ENCODE measurements at regions not wholly inside any gene's neighbourhood (a gene's known extent, or its start where the extent isn't known, plus 50 kb on each side); places are given as distances from the start of the nearest gene placed in this dataset.
"Not testable (repeated sequence)": the region's sequence is repeated elsewhere in the genome, so short reads cannot be mapped to it uniquely, and the experiment has no call there.

GRCh38 chr5:62935660-62936059 is 357.0 kb downstream of the LRRC70 start:
- intact Hi-C loops (cut with DNase I), result no loop called here
- DNase-seq, result no peak

- intact Hi-C loops (cut with DNase I), result no loop called here
- DNase-seq, result peak in 1 of 10 donors; percentile 51
Measured at GRCh38 chr5:62934319-62934718, 355.7 kb downstream of the LRRC70 start.

GRCh38 chr5:62933261-62933660 is 354.6 kb downstream of the LRRC70 start:
- intact Hi-C loops (cut with DNase I), result no loop called here
- DNase-seq, result no peak

GRCh38 chr5:62931153-62931950 is 352.7 kb downstream of the LRRC70 start:
- no peak for DNase-seq
- intact Hi-C loops (cut with DNase I), result no loop called here

- no peak for DNase-seq
- intact Hi-C loops (cut with DNase I), result no loop called here
Measured at GRCh38 chr5:62922191-62922590, 343.6 kb downstream of the LRRC70 start.

- intact Hi-C loops (cut with DNase I), result no loop called here
- no peak for DNase-seq
Measured at GRCh38 chr5:62920856-62921255, 342.2 kb downstream of the LRRC70 start.

- DNase-seq, result no peak
- intact Hi-C loops (cut with DNase I), result no loop called here
Measured at GRCh38 chr5:62909326-62909725, 330.7 kb downstream of the LRRC70 start.

GRCh38 chr5:62902126-62902525 is 323.5 kb downstream of the LRRC70 start:
- intact Hi-C loops (cut with DNase I), result no loop called here
- no peak for DNase-seq

- DNase-seq, result no peak
- intact Hi-C loops (cut with DNase I), result no loop called here
Measured at GRCh38 chr5:62900976-62901375, 322.4 kb downstream of the LRRC70 start.

GRCh38 chr5:62896121-62896893 is 317.7 kb downstream of the LRRC70 start:
- peak in 2 of 10 donors; percentile 57 to 59 for DNase-seq
- intact Hi-C loops (cut with DNase I), result no loop called here

- intact Hi-C loops (cut with DNase I), result no loop called here
- no peak for DNase-seq
Measured at GRCh38 chr5:62886603-62887315, 308.1 kb downstream of the LRRC70 start.

GRCh38 chr5:62837330-62837729 is 258.7 kb downstream of the LRRC70 start:
- intact Hi-C loops (cut with DNase I), result not testable (repeated sequence)
- DNase-seq, result peak in 2 of 10 donors; percentile 59 to 69

GRCh38 chr5:62829604-62829986 is 251.0 kb downstream of the LRRC70 start:
- intact Hi-C loops (cut with DNase I), result no loop called here
- DNase-seq, result no peak

GRCh38 chr5:62828742-62829603 is 250.4 kb downstream of the LRRC70 start:
- no peak for DNase-seq
- intact Hi-C loops (cut with DNase I), result no loop called here

- no peak for DNase-seq
- intact Hi-C loops (cut with DNase I), result no loop called here
Measured at GRCh38 chr5:62825623-62826220, 247.1 kb downstream of the LRRC70 start.

- DNase-seq, result no peak
- intact Hi-C loops (cut with DNase I), result no loop called here
Measured at GRCh38 chr5:62824936-62825335, 246.3 kb downstream of the LRRC70 start.

- intact Hi-C loops (cut with DNase I); DNase-seq: not testable (repeated sequence)
Measured at GRCh38 chr5:62817043-62817442, 238.4 kb downstream of the LRRC70 start.

GRCh38 chr5:62814991-62815390 is 236.4 kb downstream of the LRRC70 start:
- intact Hi-C loops (cut with DNase I), result no loop called here
- no peak for DNase-seq

- DNase-seq, result no peak
- intact Hi-C loops (cut with DNase I), result no loop called here
Measured at GRCh38 chr5:62812621-62813255, 234.1 kb downstream of the LRRC70 start.
